CD14-positive monocyte (primary cell): ENCODE measurements at regions not wholly inside any gene's neighbourhood (a gene's known extent, or its start where the extent isn't known, plus 50 kb on each side); places are given as distances from the start of the nearest gene placed in this dataset.
A peak's percentile ranks its signal among the peaks of the same experiment; 100 is the strongest.

ENCODE experiments used
- DNase-seq, 3 donors: peaks; one replicate each; pipeline ENCODE4 v3.0.0-alpha.2; 2011 to 2022
- H2AFZ ChIP-seq: 2 replicates; pipeline ENCODE4 v1.6.0; 2012; ENCODE audit warnings: mild to moderate bottlenecking, low read depth, low read length, inconsistent platforms; ENCODE audit not compliant: insufficient read depth, poor library complexity, severe bottlenecking
- H3K27ac ChIP-seq, 2 donors: 1 replicate in 1 of 2; 2 replicates in 1 of 2; pipeline ENCODE4 v1.5.1; 2012 to 2013; ENCODE audit warnings: low read length in 2 of 2, control low read depth in 1 of 2, inconsistent platforms in 1 of 2, low read depth in 1 of 2, mild to moderate bottlenecking in 1 of 2
- H3K27me3 ChIP-seq, 2 donors: one replicate each; pipeline versions ENCODE4 v1.6.0 to v1.6.1; 2011 to 2013; ENCODE audit warnings: low read length in 2 of 2; ENCODE audit not compliant: control insufficient read depth in 2 of 2, insufficient read depth in 2 of 2
- H3K36me3 ChIP-seq, 2 donors: replicated peaks in 1 of 2; 1 replicate in 1 of 2; 2 replicates in 1 of 2; pipeline versions ENCODE4 v1.5.1 to v1.6.1; 2012 to 2013; ENCODE audit warnings: low read length in 2 of 2, control low read depth in 1 of 2, inconsistent platforms in 1 of 2, mild to moderate bottlenecking in 1 of 2; ENCODE audit not compliant: insufficient read depth in 2 of 2, control insufficient read depth in 1 of 2
- H3K4me1 ChIP-seq, 2 donors: 1 replicate in 1 of 2; 2 replicates in 1 of 2; pipeline versions ENCODE4 v1.5.1 to v1.6.1; 2012 to 2013; ENCODE audit warnings: low read length in 2 of 2, control low read depth in 1 of 2, inconsistent platforms in 1 of 2, mild to moderate bottlenecking in 1 of 2, moderate library complexity in 1 of 2; ENCODE audit not compliant: insufficient read depth in 2 of 2, control insufficient read depth in 1 of 2
- H3K4me2 ChIP-seq: replicated peaks from 2 replicates; pipeline ENCODE3; 2012; ENCODE audit warnings: low read length, moderate library complexity, mild to moderate bottlenecking; ENCODE audit not compliant: poor library complexity, severe bottlenecking; ENCODE audit errors: extremely low read depth
- H3K4me3 ChIP-seq, 3 experiments: fragments of 200-600 bp in 1 of 3; sonication (generic) in 1 of 3; replicated peaks in 1 of 3; 1 replicate in 2 of 3; 2 replicates in 1 of 3; pipeline ENCODE4 v1.5.1; 2011 to 2013; ENCODE audit warnings: low read length in 3 of 3, mild to moderate bottlenecking in 3 of 3, control low read depth in 2 of 3, low read depth in 2 of 3, inconsistent platforms in 1 of 3, moderate library complexity in 1 of 3
- H3K79me2 ChIP-seq: 2 replicates; pipeline ENCODE4 v1.6.0; 2012; ENCODE audit warnings: mild to moderate bottlenecking, control low read depth, inconsistent platforms, low read length, moderate library complexity; ENCODE audit not compliant: insufficient read depth
- H3K9ac ChIP-seq: 2 replicates; pipeline ENCODE4 v1.6.0; 2017; ENCODE audit warnings: low read length, mild to moderate bottlenecking; ENCODE audit not compliant: insufficient read depth, poor library complexity, severe bottlenecking
- H3K9me3 ChIP-seq, 2 donors: replicated peaks in 1 of 2; 1 replicate in 1 of 2; 2 replicates in 1 of 2; pipeline versions ENCODE4 v1.5.1 to v1.6.1; 2012 to 2013; ENCODE audit warnings: low read length in 2 of 2, control low read depth in 1 of 2; ENCODE audit not compliant: control insufficient read depth in 1 of 2, insufficient read depth in 1 of 2
- H4K20me1 ChIP-seq: 2 replicates; pipeline ENCODE4 v1.6.0; 2012; ENCODE audit warnings: mild to moderate bottlenecking, low read length, control low read depth, moderate library complexity; ENCODE audit not compliant: insufficient read depth
- H3K27ac Mint-ChIP-seq, 7 donors: one replicate each; pipeline ENCODE4 v1.8.0; 2020; ENCODE audit warnings: mild to moderate bottlenecking in 7 of 7, mixed read lengths in 7 of 7, moderate library complexity in 6 of 7, inconsistent platforms in 2 of 7
- H3K27me3 Mint-ChIP-seq, 3 donors: one replicate each; pipeline ENCODE4 v1.8.0; 2021 to 2022; ENCODE audit warnings: low read depth in 3 of 3, mild to moderate bottlenecking in 3 of 3, mixed read lengths in 3 of 3, moderate library complexity in 3 of 3, inconsistent platforms in 1 of 3
- H3K36me3 Mint-ChIP-seq, 2 donors: one replicate each; pipeline ENCODE4 v1.8.0; 2020; ENCODE audit warnings: mixed read lengths in 2 of 2, inconsistent platforms in 1 of 2, mild to moderate bottlenecking in 1 of 2
- H3K4me1 Mint-ChIP-seq: one replicate; pipeline ENCODE4 v1.8.0; 2020; ENCODE audit warnings: mild to moderate bottlenecking, mixed read lengths
- H3K4me3 Mint-ChIP-seq, 2 donors: one replicate each; pipeline ENCODE4 v1.8.0; 2020; ENCODE audit warnings: mild to moderate bottlenecking in 2 of 2, mixed read lengths in 2 of 2, moderate library complexity in 1 of 2
- H3K9me3 Mint-ChIP-seq, 7 donors: one replicate each; pipeline ENCODE4 v1.8.0; 2020 to 2022; ENCODE audit warnings: mixed read lengths in 7 of 7, mild to moderate bottlenecking in 6 of 7, moderate library complexity in 6 of 7, inconsistent platforms in 2 of 7
- WGBS: methylation state at CpG from one replicate; pipeline ENCODE4 v1.1.5; 2013; ENCODE audit warnings: missing lambda C conversion rate; ENCODE audit not compliant: insufficient coverage; 5-methylcytosine and 5-hydroxymethylcytosine counted together
- intact Hi-C, 2 donors: fragments of 100-400 bp; cut with micrococcal nuclease; formaldehyde crosslinking; loops; one replicate each; pipeline versions ENCODE4 v1.15.0 to v1.15.1; 2023
- TF ChIP-seq, protein P1 (sequence below): fragments of 200-600 bp; IDR thresholded peaks from one replicate; pipeline ENCODE4 v1.8.0; 2022; ENCODE audit warnings: antibody characterized with exemption, mild to moderate bottlenecking

DNA sequence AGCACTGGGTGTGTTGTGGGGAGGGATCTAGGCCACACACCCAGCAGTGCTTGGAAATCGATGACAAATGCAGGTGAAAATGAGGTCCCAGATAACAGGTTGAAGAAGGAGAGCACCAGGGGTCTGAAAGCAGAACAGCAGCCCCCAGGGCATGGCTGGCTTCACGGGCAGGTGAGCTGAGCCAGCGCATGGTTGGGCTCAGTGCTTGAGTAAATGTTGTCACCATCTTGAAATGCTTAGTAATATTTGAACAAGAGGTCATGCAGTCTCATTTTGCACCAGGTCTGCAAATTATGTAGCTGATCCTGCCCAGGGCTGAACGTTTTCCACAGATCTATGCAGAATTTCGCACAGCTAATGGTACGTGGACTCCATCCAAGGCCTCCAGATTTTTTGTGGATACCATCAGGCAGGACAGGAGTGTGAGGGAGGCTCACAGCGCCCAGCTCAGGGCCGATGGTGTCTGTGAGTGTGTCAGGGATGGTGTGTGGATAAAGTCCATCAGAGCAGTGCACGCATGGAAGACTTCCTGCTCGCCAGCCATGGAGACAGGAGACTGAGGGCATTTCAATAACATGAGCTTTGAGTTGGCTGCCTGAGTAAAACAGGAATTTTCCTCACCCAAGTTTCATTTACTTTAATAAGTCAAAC lies 53.1 kb upstream of the SNX9 start:
- peak overlapping the region in 4 of 7 donors; percentile 48 to 80 (median 66) for H3K27ac Mint-ChIP-seq
- 96% methylated on average over 10 of the region's 10 CpGs for WGBS
- Histone ChIP-seq H3K27ac (no peak overlapping the region), H3K4me2 (no peak overlapping the region), H3K27me3 (no peaks in the 10 kb centered on the region), H2AFZ (no peak overlapping the region), H3K9ac (no peak overlapping the region), H3K9me3 (no peaks in the 10 kb centered on the region), H3K79me2 (no peaks in the 10 kb centered on the region), H3K4me3 (no peak overlapping the region), H4K20me1 (no peaks in the 10 kb centered on the region), H3K4me1 (peaks cover 36 to 42% of the 10 kb centered on the region in 2 donors), H3K36me3 (no peaks in the 10 kb centered on the region)
- peaks cover 33% of the 10 kb centered on the region for H3K4me1 Mint-ChIP-seq
- H3K36me3 Mint-ChIP-seq = peaks cover 0 to 6% of the 10 kb centered on the region in 2 donors
- intact Hi-C loops = loop anchor here in 1 of 2 donors (10.0 kb wide), 2 partner anchors 285 to 315 kb away; no protein-coding TSS in a partner anchor
- peaks cover 0 to 2% (median 0%) of the 10 kb centered on the region in 7 donors for H3K9me3 Mint-ChIP-seq
- TF ChIP-seq, protein P1, sequence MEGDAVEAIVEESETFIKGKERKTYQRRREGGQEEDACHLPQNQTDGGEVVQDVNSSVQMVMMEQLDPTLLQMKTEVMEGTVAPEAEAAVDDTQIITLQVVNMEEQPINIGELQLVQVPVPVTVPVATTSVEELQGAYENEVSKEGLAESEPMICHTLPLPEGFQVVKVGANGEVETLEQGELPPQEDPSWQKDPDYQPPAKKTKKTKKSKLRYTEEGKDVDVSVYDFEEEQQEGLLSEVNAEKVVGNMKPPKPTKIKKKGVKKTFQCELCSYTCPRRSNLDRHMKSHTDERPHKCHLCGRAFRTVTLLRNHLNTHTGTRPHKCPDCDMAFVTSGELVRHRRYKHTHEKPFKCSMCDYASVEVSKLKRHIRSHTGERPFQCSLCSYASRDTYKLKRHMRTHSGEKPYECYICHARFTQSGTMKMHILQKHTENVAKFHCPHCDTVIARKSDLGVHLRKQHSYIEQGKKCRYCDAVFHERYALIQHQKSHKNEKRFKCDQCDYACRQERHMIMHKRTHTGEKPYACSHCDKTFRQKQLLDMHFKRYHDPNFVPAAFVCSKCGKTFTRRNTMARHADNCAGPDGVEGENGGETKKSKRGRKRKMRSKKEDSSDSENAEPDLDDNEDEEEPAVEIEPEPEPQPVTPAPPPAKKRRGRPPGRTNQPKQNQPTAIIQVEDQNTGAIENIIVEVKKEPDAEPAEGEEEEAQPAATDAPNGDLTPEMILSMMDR = no peak
- no peak for DNase-seq
- peak overlapping the region in 1 of 2 donors; percentile 39 for H3K4me3 Mint-ChIP-seq
- H3K27me3 Mint-ChIP-seq = peaks cover 7 to 10% (median 8%) of the 10 kb centered on the region in 3 donors

GRCh38 chr6:157770946-157771345 lies 52.1 kb upstream of the SNX9 start:
- peaks cover 27% of the 10 kb centered on the region for H3K4me1 Mint-ChIP-seq
- H3K27ac ChIP-seq = no peak overlapping the region
- no peak overlapping the region for H3K9ac ChIP-seq

More at GRCh38 chr6:157770946-157771345, 52.1 kb upstream of the SNX9 start:
- H2AFZ ChIP-seq = no peak overlapping the region
- no peak overlapping the region for H3K4me3 ChIP-seq
- H3K79me2 ChIP-seq = no peaks in the 10 kb centered on the region
- H4K20me1 ChIP-seq = no peaks in the 10 kb centered on the region
- H3K4me1 ChIP-seq = peaks cover 29 to 32% of the 10 kb centered on the region in 2 donors
- no peaks in the 10 kb centered on the region for H3K36me3 ChIP-seq
- H3K9me3 Mint-ChIP-seq = peaks cover 0 to 2% (median 0%) of the 10 kb centered on the region in 7 donors
- no peak overlapping the region for H3K4me2 ChIP-seq
- no peak overlapping the region for H3K4me3 Mint-ChIP-seq
- no peak overlapping the region for H3K27ac Mint-ChIP-seq
- H3K27me3 ChIP-seq = no peaks in the 10 kb centered on the region
- peak in 1 of 3 donors; percentile 44 for DNase-seq
- H3K27me3 Mint-ChIP-seq = peaks cover 7 to 8% (median 7%) of the 10 kb centered on the region in 3 donors
- WGBS = no CpG with 5 or more reads among the region's 1 CpG
- no peaks in the 10 kb centered on the region for H3K9me3 ChIP-seq
- TF ChIP-seq, protein P1 = no peak
- intact Hi-C loops = no loop called here
- peaks cover 0 to 6% of the 10 kb centered on the region in 2 donors for H3K36me3 Mint-ChIP-seq
